Stimulated activated CD8-positive, alpha-beta memory T cell treated with anti-CD3 and anti-CD28 coated beads, Interleukin-7, amount 100 ng/mL, for 4 hours (primary cell): ENCODE measurements at regions not wholly inside any gene's neighbourhood (a gene's known extent, or its start where the extent isn't known, plus 50 kb on each side); places are given as distances from the start of the nearest gene placed in this dataset.

Experiments used
- DNase-seq, 2 donors: peaks; one replicate each; pipeline ENCODE4 v3.0.0-alpha.2; 2020; ENCODE audit warnings: low read depth in 2 of 2

DNA sequence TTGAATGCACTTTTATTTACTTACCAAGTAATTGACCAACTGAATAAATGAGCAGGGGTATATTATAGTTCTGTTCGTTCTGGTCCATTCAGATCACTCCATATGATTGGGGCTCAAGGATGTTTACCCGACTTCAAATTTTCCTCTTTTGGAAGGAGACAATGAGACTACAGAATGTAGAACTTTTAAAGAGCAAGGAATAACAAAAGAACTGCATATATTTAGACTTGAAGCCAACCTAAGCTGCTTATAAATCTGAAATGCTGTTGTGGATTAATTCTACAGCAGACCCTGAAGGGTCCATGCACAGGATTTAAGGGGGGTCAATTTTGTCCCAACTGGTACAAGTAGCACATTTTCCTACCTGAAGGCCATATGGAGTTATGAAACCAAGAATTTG is 610.8 kb downstream of the RAB28 start:
- no peak for DNase-seq

DNA sequence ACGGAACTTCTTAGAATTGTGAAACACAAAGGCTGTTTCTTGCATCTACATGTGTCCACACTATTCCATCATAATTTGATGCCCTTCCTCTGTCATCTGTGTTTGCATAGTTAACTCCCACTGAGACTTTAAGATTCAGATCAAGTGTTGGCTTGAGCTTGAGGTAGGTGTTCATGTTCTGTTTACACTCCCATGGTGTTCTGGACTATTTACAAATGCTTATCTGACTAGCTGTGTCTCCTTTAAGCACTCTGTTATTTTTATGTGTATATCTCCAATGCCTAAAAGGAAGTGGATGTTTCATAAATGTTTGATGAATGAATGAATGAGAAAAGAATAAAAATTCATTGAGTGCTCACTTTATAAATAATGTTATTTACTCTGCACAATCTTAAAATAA is 622.7 kb downstream of the RAB28 start:
- DNase-seq = no peak

DNA sequence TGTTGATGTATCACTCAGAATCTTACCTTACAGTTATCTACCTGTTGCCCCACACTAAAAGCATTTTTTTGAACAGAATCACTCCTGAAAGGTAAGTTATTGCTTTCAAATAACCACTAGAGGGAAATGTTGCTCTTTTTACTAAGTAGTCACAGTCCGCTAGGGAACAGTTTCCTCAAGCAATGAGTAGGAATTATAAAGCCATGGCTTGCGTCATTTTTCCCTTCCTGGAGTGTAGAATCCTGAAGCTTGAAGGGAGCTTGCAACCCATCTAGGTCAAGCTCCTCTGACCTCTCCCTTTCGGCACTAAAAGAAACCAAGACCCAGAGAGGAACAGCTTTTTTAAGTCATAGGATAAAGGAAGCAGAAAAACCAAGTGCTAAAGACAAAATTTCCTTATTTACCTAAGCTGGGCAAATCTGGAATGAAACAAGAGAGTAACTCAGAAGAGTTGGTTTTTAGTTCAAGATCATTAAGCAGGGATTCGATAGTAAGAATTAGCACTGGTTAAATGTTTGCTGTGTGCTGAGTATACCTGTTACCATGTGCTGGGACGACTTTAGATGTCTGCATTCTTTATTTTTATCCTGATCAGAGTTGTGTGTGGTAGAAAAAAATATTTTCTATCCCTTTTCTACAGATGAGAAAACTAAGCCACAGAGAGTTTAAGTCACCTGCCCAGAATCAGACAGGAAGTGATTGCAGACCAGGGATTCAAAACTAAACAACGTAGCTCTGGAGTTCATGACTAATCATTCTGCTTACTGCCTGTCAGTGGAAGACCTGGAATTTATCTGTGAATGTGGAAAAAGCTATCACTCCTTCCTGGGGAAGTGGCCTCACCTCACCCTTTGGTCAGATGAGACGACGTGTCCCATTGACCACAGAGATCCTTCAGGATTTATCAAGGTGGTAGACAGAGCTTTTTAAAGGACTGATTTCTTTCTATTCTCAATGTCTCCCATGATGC is 631.5 kb downstream of the RAB28 start:
- DNase-seq = no peak

GRCh38 chr4:12846368-12846767 is 637.8 kb downstream of the RAB28 start:
- no peak for DNase-seq

DNA sequence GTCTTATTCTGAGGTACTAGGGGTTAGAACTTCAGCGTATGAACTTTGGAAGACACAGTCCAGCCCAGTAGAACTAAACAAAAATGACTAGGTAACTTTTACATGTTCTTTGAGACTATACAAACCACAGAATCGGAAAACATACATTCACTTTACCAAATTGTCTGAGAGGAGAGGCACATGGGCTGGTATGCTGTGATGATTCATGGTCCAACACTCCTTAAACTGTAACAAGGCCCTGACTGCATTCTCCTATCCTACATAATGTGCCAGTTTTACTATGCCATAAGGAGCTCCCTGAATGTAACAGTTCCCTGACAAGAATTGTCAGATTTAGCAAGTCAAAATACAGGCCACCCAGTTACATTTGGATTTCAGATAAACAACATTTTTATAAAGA is 640.0 kb downstream of the RAB28 start:
- DNase-seq = no peak

DNA sequence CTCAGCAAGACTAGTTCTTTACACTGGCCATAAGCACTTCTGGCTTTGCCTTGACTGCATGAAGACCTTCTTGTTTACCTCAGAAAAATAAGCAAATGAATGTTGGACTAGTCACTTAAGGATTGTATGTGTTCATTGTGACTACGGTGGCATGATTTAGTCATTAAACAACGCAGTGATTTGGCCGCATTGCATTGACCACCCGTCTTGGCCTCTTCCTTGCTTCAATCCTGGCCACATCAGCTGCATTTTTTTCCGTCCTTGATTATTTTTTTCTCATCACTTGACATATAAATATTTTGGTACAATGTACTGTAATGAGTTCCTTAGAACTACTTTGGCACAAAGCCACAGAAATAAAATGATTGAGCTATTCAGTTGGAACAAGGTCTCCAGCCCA is 656.2 kb downstream of the RAB28 start:
- no peak for DNase-seq

DNA sequence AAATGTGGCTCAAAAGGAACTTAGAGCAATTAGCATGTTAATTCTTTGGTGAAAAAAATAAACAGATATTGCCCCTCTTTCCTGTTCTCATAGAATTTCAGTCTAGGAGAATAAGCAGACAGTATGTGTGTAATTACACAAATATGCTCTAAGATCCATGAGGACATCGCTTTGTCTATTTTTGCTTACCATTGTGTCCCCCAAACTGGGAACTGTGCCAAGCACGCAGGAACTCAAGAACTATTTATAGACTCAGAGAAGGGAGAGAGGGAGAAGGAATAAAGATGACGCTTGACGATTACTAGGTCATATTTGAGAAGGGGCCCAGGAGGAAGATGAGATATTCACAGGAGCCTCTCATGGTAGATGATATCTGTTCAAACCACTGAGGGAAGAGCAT is 692.6 kb downstream of the RAB28 start:
- no peak for DNase-seq

DNA sequence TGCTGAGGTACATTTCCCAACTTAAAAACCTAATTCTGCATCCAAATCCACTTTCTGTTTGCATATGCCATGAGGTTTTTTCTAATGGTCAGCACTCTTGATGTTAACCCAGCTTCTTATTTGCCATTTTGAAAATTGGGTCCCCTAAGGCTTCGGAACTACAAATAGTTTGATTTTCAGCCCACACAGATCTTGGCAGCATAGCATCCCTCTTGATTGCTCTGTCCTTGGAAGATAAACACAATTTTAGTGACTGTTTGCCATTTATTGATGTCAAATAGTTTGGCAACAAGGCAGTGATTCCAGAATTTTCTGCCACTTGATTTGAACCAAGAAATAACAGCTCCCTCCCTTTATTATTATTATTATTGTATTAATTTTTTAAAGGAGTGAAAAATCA is 696.9 kb downstream of the RAB28 start:
- no peak for DNase-seq

DNA sequence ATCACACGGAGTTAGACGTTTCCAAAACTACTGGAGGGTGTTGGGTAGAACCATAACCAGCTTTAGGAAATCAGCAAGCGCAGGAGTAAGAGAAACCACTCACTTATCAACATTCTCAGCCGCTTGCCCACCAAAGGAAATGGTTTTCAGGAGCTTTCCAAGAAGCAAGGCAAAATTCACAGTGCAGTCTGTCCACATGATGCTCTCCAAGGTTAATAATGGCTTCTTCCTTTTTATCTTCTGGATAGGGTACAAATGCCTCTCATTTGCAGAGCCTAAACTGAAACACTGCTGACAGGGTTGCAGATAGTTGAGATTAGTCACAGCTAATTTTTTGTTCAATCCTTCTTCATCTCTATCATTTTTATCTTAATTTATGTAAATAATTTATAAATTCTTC is 705.4 kb downstream of the RAB28 start:
- DNase-seq = no peak

DNA sequence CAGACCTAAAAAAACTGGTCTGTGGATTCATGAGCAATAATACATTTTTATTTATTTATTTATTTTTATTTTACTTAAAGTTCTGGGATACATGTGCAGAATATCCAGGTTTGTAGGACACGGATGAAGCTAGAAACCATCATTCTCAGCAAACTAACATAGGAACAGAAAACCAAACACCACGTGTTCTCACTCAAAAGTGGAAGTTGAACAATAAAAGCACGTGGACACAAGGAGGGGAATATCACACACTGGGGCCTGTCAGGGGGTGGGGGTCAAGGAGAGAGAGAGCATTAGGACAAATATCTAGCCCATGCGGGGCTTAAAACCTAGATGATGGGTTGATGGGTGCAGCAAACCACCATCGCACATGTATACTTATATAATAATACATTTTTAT is 705.9 kb downstream of the RAB28 start:
- no peak for DNase-seq

DNA sequence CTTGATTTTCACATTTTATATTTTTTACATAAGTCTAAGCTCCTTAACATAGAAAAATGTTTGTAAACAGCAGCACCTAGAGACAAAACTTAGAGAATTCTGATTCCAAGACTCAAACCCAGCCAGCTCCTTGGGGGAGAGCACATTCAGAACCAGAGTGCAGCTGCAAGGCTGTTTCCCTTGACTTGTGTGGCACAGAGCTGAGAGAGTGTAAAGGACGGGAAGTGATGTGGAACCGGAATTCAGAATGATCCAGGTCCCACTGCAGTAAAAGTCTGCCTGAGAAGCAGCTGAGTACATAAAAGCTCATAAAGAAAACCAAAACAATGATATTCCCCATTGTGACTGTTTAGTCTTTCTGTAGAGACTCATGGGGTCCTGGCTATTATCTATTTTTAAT is 713.8 kb downstream of the RAB28 start:
- DNase-seq = no peak

- no peak for DNase-seq
These were observed 722.4 kb downstream of the RAB28 start for GRCh38 chr4:12761694-12762093.

DNA sequence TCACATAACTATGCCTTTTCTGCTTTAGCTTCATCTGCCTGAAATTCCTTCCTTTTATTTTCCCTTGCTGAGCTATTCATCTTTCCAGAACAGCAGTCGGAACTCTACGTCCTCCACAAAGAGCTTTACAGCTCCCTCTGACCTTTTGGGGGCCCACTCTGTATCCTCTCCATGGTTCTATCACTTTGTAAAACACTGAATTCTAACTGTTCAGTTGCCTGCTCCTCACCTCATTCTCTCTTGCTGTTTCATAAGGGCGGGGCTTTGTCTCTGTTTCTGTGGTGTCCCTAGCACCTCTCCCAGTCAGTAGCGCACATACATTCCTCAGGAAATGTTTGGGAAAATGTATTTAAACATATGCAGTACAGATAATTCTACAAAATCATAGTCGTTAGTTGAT is 737.0 kb downstream of the RAB28 start:
- no peak for DNase-seq

- DNase-seq = no peak
These were observed 737.9 kb downstream of the RAB28 start for GRCh38 chr4:12746221-12746620.

DNA sequence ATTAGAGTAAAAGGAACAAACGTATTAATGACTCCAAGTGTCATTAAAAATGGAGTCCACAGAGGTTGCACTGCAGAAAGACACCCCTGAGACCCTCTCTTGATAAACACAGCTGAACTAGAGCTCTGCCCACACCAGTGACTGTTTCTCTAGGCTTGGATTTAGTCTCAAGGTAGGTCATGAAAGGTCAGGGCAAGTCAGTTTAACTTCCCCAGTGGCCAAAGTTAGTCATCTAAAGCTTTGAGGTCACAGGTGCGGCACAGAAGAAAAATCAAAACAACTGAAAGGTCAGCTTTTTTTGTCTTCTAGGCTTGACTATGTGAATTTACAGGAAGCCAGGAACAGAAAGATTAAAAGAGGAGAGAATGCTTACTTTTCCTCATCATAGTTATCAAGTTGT is 749.6 kb downstream of the RAB28 start:
- no peak for DNase-seq

DNA sequence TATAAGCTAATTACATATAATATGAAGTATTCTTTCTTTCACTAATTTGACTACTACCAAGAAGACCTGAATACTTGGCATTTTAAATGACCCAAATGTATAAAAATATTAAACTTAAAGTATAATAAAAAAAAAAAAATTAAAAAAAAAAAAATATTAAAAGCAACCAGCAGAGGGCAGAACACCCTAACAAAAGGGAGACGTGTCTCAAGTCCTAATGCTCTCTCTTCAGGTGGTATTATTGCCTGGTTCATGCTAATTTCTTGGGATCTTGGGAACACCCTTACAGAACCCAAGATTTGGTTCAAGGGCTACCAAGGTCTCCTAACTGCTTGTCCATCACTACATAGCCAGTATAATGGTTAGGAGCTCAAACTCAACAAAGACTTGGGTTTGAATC is 754.8 kb downstream of the RAB28 start:
- DNase-seq = no peak

DNA sequence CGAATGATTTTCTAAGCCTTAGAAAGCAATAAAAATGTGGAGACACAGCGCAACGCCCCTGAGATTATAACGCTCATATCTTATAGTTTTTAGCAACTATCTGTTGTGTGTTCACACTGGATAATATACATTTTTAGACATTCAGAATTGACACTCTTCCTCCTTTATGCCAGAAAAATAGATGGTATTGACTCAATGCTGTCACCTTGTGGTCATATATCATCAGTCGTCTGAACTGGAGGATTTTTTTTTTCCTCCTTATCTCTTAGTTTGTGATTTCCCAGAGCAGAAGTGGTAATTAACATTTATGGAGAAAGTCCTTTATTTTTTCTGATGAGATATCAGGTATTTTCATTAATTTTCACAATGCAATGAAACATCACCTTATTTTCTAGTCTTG is 759.6 kb downstream of the RAB28 start:
- no peak for DNase-seq

- no peak for DNase-seq
These were observed 760.2 kb downstream of the RAB28 start for GRCh38 chr4:12723849-12724447.

DNA sequence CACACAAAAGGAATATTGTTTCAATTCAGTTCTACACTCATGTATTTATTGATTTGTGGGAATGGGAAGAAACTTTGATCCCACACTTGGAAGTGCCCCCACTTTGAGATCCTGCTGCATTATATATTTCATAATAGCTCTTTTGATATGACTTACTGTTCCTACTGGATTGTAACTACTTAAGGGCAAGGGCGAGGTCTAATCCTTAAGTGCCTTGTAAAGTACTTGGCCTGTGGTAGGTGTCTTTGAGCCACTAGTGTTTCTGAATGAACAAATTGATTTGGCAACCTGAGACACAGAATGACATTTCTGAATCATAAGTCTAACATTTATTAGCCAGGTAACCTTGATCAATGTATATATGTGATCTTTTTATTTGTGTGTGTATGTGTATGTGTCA is 767.2 kb downstream of the RAB28 start:
- DNase-seq = no peak

GRCh38 chr4:12712648-12713339 is 771.3 kb downstream of the RAB28 start:
- DNase-seq = no peak

DNA sequence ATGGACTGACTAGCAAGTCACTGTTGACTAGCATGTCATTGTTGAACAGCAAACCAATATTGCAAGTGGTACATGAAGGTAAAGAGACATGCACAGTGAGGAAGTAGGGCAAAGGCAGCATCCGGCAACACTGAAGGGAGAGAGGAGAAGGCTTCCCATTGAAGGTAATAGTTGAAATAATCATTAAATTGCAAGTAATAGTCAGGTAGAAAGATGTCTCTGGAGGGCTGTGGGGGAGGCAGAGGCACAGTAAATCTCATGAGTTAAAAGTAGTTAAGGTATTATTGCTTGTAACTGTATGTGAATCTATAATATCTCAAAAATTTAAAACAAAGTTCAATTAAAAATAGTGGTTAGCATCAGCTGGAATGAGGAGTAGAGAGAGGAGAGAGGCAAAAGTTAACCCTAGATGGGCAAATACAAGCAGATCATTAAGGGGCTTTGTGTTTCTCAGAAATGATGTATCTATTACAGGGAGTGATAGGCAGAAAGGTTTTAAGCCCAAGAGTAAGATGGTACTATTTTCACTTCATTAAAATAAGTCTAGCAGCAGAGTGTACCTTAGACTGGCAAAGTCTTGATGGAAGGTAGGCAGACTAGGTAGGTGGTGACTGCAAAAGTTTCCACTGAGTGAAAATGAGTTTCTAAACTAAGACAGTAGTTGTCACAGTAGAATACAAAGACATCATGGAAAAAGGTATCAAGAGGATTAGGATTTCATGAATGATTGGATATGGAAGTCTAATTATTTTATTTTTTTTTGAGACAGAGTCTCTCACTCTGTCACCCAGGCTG is 776.6 kb downstream of the RAB28 start:
- DNase-seq = no peak

DNA sequence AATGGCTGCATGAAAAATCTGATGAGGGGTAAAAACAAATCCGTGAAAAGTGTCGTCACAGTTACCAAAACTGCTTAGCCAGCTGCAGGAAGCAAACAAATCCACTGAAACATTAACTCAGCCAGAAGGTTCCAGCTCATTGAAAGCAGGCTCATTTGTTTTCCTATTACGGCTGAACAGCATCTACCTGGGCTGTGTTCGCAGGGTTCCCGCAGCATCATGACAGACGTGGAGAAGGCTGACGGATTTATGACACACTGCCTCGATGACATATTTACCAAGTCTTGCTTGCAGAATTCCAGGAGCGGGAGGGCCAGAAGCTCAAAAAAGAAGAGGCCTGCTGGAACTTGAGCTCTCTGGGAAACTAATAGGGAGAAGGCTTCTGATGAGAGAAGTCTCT is 781.1 kb downstream of the RAB28 start:
- DNase-seq = no peak
